ENCODE measurements at regions not wholly inside any gene's neighbourhood (a gene's known extent, or its start where the extent isn't known, plus 50 kb on each side); places are given as distances from the start of the nearest gene placed in this dataset.
"Not testable (repeated sequence)": the region's sequence is repeated elsewhere in the genome, so short reads cannot be mapped to it uniquely, and the experiment has no call there.

- peaks cover 4% of the 10 kb centered on the region for H3K9me3 Mint-ChIP-seq (ENCODE audit: low read depth)
- no peaks in the 10 kb centered on the region for H3K27me3 Mint-ChIP-seq
- H3K4me1 Mint-ChIP-seq: no peaks in the 10 kb centered on the region
- CTCF ChIA-PET: no interaction called here
- DNase-seq: no peak
- H3K4me3 Mint-ChIP-seq: no peak overlapping the region
- H3K27ac Mint-ChIP-seq: no peak overlapping the region
- no peaks in the 10 kb centered on the region for H3K36me3 Mint-ChIP-seq
- ATAC-seq: no peak
These were observed 270.9 kb upstream of the FIGN start for GRCh38 chr2:164006704-164007103.

DNA sequence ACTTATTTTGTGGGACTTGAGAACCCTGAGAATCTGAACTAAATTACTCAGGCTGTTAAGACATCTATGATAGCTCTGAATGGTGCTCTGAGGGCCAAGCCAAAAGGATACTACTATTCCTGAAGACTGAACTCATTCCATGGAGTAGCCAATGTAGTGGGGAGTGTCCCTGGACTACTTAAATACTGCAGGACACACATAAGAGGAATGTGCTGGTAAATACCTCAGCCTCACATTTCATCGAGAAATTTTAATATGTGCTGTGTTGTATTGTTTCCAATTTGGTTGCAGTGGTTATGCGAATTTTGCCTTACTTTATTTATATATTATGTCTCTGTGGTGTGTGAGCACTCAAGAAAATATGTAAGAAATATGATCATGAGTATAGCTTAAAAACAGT lies 264.4 kb upstream of the FIGN start:
- no peak for DNase-seq
- CTCF ChIA-PET: no interaction called here
- Mint-ChIP-seq H3K4me1 (no peaks in the 10 kb centered on the region), H3K27me3 (no peaks in the 10 kb centered on the region), H3K9me3 (ENCODE audit: low read depth) (peaks cover 8% of the 10 kb centered on the region), H3K27ac (no peak overlapping the region), H3K36me3 (no peaks in the 10 kb centered on the region), H3K4me3 (no peak overlapping the region)
- no peak for ATAC-seq

DNA sequence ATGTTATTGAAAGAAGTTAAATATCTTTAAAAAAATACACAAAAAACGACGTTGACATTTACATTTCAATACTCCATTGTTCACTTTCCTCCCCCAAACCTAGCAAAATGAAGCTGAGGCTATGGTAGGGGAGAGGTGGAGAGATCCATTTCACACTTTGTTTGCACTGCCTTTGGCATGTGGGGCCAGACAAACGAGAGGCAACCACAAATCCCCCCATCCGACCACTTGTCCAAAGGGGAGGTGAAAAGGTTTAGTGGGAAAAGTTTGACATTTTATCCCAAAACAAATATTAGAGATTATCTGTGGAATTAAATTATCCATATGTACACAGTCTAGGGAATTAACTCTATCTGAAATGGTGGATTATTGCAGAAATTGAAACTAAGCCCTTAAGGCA lies 261.7 kb upstream of the FIGN start:
- no peaks in the 10 kb centered on the region for H3K36me3 Mint-ChIP-seq
- no peak for ATAC-seq
- no peaks in the 10 kb centered on the region for H3K27me3 Mint-ChIP-seq
- DNase-seq: no peak
- no peak overlapping the region for H3K4me3 Mint-ChIP-seq
- peaks cover 5% of the 10 kb centered on the region for H3K9me3 Mint-ChIP-seq (ENCODE audit: low read depth)
- no peak overlapping the region for H3K27ac Mint-ChIP-seq
- H3K4me1 Mint-ChIP-seq: no peaks in the 10 kb centered on the region
- CTCF ChIA-PET: no interaction called here

- H3K27me3 Mint-ChIP-seq: no peaks in the 10 kb centered on the region
- ATAC-seq: no peak
- H3K4me3 Mint-ChIP-seq: no peak overlapping the region
- H3K27ac Mint-ChIP-seq: no peak overlapping the region
- CTCF ChIA-PET: no interaction called here
- no peak for DNase-seq
- no peaks in the 10 kb centered on the region for H3K4me1 Mint-ChIP-seq
- no peaks in the 10 kb centered on the region for H3K36me3 Mint-ChIP-seq
- H3K9me3 Mint-ChIP-seq (ENCODE audit: low read depth): peaks cover 2% of the 10 kb centered on the region
These were observed 254.7 kb upstream of the FIGN start for GRCh38 chr2:163990541-163990940.

DNA sequence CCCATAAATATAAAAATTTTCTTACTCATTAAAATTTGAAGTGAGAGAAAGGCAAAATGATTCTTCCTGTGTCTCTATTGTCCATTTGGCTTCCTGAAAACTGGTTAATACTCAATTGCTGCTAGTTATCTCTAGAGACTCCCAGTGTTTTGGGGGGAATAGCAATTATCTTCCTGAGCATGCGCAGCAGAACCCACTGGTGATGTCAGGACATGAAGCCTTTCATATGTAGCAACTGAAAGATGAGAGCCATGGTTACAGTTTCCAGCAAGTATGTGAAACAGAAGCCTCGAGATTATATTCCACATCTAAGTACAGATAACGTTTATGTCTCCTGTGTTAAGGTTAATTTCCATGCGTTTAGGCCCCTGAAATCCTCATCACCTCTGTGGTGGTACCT lies 254.3 kb upstream of the FIGN start:
- CTCF ChIA-PET: no interaction called here
- ATAC-seq: no peak

GRCh38 chr2:163987175-163987940 lies 251.6 kb upstream of the FIGN start:
- CTCF ChIA-PET: no interaction called here
- Mint-ChIP-seq H3K4me1 (no peaks in the 10 kb centered on the region), H3K27me3 (no peaks in the 10 kb centered on the region), H3K36me3 (no peaks in the 10 kb centered on the region), H3K4me3 (no peak overlapping the region), H3K27ac (no peak overlapping the region), H3K9me3 (ENCODE audit: low read depth) (no peaks in the 10 kb centered on the region)
- DNase-seq (no peak), ATAC-seq (no peak)

More for the DNA sequence above, 254.3 kb upstream of the FIGN start:
- Mint-ChIP-seq H3K4me3 (no peak overlapping the region), H3K27ac (no peak overlapping the region), H3K4me1 (no peaks in the 10 kb centered on the region), H3K9me3 (ENCODE audit: low read depth) (no peaks in the 10 kb centered on the region), H3K36me3 (no peaks in the 10 kb centered on the region), H3K27me3 (no peaks in the 10 kb centered on the region)
- no peak for DNase-seq

- ATAC-seq: no peak
- Mint-ChIP-seq H3K27ac (no peak overlapping the region), H3K4me3 (no peak overlapping the region), H3K36me3 (no peaks in the 10 kb centered on the region), H3K9me3 (ENCODE audit: low read depth) (no peaks in the 10 kb centered on the region), H3K27me3 (no peaks in the 10 kb centered on the region), H3K4me1 (no peaks in the 10 kb centered on the region)
- DNase-seq: no peak
- CTCF ChIA-PET: interaction anchor here (1.0 kb wide), 1 partner anchor 11 kb away, joined by 3 read pairs; no protein-coding TSS in a partner anchor
These were observed 249.2 kb upstream of the FIGN start for GRCh38 chr2:163984986-163985385.

GRCh38 chr2:163983911-163984310 lies 248.1 kb upstream of the FIGN start:
- CTCF ChIA-PET: interaction anchor here (1.0 kb wide), 1 partner anchor 9 kb away, joined by 3 read pairs; no protein-coding TSS in a partner anchor
- no peaks in the 10 kb centered on the region for H3K4me1 Mint-ChIP-seq
- H3K36me3 Mint-ChIP-seq: no peaks in the 10 kb centered on the region
- ATAC-seq: no peak
- no peak overlapping the region for H3K27ac Mint-ChIP-seq
- H3K27me3 Mint-ChIP-seq: no peaks in the 10 kb centered on the region
- H3K9me3 Mint-ChIP-seq (ENCODE audit: low read depth): no peaks in the 10 kb centered on the region
- no peak overlapping the region for H3K4me3 Mint-ChIP-seq
- DNase-seq: no peak

DNA sequence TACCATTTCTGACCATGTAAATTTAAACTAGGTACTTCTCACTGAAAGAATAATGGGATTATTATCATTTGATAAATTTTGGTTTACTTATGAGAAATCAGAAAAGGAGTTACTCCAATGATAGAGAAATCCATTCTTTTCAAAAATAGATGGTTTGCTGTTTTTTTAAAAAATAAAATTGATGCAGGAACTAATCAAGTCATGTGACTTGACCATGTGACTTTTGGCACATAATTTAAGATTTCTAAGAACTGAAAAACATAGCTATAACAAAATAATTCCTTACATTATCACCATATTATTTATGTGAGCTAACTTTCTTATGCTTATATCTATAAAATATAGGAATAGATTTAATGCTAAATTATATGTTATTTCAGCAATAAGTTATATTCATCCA lies 247.1 kb upstream of the FIGN start:
- Mint-ChIP-seq H3K4me3 (no peak overlapping the region), H3K4me1 (no peaks in the 10 kb centered on the region), H3K9me3 (ENCODE audit: low read depth) (peaks cover 3% of the 10 kb centered on the region), H3K36me3 (no peaks in the 10 kb centered on the region), H3K27me3 (no peaks in the 10 kb centered on the region), H3K27ac (no peak overlapping the region)
- ATAC-seq (no peak), DNase-seq (no peak)
- CTCF ChIA-PET: no interaction called here

DNA sequence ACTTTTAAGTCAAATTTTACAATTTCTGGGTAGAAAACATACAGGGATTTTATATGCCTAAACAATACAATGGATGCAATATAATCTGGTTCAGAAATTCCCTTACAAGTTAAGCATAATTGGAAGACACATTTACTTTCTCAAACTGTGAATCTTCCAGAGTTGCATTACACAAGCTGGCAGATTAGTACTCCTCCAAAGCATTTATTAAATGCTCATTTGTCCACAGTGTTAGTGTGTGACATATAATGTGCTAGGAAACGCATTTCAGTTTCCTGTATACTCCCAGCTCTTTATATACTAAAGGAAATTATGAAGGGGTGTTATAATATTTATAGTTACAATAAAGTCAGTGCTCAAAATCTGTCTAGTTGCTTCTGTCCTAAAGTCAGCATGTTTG lies 239.0 kb upstream of the FIGN start:
- H3K4me3 Mint-ChIP-seq: no peak overlapping the region
- CTCF ChIA-PET: interaction anchor here (1.1 kb wide), 1 partner anchor 10 kb away, joined by 3 read pairs; no protein-coding TSS in a partner anchor
- DNase-seq (no peak), ATAC-seq (no peak)
- H3K36me3 Mint-ChIP-seq: no peaks in the 10 kb centered on the region
- H3K27me3 Mint-ChIP-seq: no peaks in the 10 kb centered on the region
- H3K4me1 Mint-ChIP-seq: no peaks in the 10 kb centered on the region
- no peak overlapping the region for H3K27ac Mint-ChIP-seq
- H3K9me3 Mint-ChIP-seq (ENCODE audit: low read depth): peaks cover 5% of the 10 kb centered on the region

DNA sequence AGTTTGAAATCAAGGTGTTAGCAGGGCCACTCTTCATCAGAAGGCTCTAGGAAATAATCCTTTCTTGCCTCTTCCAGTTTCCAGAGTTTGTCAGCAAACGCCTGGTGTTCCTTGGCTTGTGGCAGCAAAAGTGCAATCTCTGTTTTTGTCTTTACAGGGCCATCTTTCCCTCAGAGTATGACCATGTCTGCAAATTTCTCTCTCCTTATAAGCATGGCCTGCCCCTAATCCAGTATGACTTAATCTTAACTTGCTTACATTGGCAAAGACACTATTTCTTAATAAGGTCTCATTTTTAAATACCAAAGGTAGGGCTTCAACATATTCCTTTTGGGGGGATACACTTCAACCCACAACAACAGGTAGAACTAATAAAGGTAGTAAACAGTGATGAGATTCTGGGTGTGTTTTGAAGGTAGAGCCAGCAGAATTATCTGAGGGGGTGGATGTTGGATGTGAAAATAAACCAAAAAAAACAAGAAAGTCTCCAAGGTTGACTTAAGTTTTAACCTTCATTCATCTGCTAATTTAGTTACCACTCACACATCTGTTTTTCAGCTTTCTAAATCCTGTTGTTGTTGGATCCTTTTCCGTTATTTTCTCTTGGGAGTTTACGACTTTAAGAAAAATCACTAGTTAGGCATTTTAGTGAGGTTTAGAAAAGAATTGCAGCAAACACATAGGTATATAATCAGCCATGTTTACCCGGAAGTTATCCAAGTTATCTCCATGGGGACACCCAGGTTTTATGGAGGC lies 234.4 kb upstream of the FIGN start:
- peaks cover 5% of the 10 kb centered on the region for H3K9me3 Mint-ChIP-seq (ENCODE audit: low read depth)
- no peaks in the 10 kb centered on the region for H3K27me3 Mint-ChIP-seq
- no peak overlapping the region for H3K4me3 Mint-ChIP-seq
- ATAC-seq: no peak
- no peaks in the 10 kb centered on the region for H3K4me1 Mint-ChIP-seq
- CTCF ChIA-PET: no interaction called here
- no peak for DNase-seq
- no peaks in the 10 kb centered on the region for H3K36me3 Mint-ChIP-seq
- no peak overlapping the region for H3K27ac Mint-ChIP-seq

DNA sequence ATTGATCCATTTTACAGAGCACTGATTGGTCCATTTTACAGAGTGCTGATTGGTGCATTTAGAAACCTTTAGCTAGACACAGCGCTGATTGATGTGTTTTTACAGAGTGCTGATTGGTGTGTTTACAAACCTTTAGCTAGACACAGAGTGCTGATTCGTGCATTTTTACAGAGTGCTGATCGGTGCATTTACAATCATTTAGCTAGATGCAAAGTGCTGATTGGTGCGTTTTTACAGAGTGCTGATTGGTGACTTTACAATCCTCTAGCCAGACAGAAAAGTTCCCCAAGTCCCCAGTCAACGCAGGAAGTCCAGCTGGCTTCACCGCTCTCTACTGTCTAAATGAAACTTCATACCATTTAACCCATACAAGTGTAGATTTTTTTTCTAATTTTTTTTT lies 228.5 kb upstream of the FIGN start:
- H3K9me3 Mint-ChIP-seq (ENCODE audit: low read depth); H3K4me3 Mint-ChIP-seq; DNase-seq; H3K4me1 Mint-ChIP-seq; CTCF ChIA-PET; ATAC-seq; H3K36me3 Mint-ChIP-seq; H3K27ac Mint-ChIP-seq; H3K27me3 Mint-ChIP-seq: not testable (repeated sequence)

DNA sequence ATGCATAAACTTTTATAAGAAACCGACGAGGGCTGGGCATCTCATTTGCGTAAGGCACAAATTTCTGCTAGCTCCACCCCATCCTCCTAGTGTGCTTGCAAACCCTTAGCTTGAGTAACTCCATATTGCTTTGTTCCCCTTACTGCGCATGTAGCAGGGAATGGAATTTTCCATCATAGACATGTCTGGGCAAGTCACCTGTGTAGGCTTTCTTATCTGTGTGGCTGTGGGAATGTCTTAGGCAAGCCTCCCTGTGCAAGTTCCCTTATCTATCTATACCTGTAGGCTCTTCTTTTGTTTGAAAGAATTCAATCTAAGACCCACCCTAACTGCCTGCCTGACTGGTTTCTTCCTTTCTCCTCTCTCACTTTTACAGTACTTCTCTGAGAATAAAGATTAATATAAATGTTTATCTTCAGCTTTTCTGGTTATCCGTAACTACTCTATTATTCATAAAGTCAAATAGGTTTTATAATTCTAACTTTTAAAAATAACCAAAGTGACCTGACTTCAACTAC lies 217.6 kb upstream of the FIGN start:
- Mint-ChIP-seq H3K27me3 (no peaks in the 10 kb centered on the region), H3K27ac (no peak overlapping the region), H3K36me3 (no peaks in the 10 kb centered on the region), H3K9me3 (ENCODE audit: low read depth) (no peaks in the 10 kb centered on the region), H3K4me3 (no peak overlapping the region), H3K4me1 (no peaks in the 10 kb centered on the region)
- ATAC-seq: no peak
- CTCF ChIA-PET: no interaction called here
- DNase-seq: no peak

- H3K4me3 Mint-ChIP-seq: no peak overlapping the region
- ATAC-seq: no peak
- CTCF ChIA-PET: no interaction called here
- no peaks in the 10 kb centered on the region for H3K9me3 Mint-ChIP-seq (ENCODE audit: low read depth)
- no peaks in the 10 kb centered on the region for H3K36me3 Mint-ChIP-seq
- H3K27me3 Mint-ChIP-seq: no peaks in the 10 kb centered on the region
- no peak overlapping the region for H3K27ac Mint-ChIP-seq
- DNase-seq: no peak
- H3K4me1 Mint-ChIP-seq: no peaks in the 10 kb centered on the region
These were observed 215.5 kb upstream of the FIGN start for GRCh38 chr2:163951312-163951711.

Data from activated CD8-positive, alpha-beta memory T cell treated with anti-CD3 and anti-CD28 coated beads, Interleukin-2, amount 10 ng/mL, durations not matched to agents 7 days and 5 days (primary cell).